Panc1 (cell line): ENCODE measurements at regions not wholly inside any gene's neighbourhood (a gene's known extent, or its start where the extent isn't known, plus 50 kb on each side); places are given as distances from the start of the nearest gene placed in this dataset.

Experiments used
- POLR2AphosphoS5 ChIP-seq: IDR thresholded peaks from 2 replicates; pipeline ENCODE4 v1.6.1; 2012; ENCODE audit warnings: mild to moderate bottlenecking, low read depth, low read length, moderate library complexity
- TCF7L2 ChIP-seq: IDR thresholded peaks from 2 replicates; pipeline ENCODE4 v1.6.1; 2011; ENCODE audit warnings: mild to moderate bottlenecking, low read depth, low read length, inconsistent platforms
- TF ChIP-seq, protein P1 (sequence below): fragments of 450-650 bp; IDR thresholded peaks from 2 replicates; pipeline ENCODE4 v1.5.1; 2017; ENCODE audit warnings: mild to moderate bottlenecking
- TF ChIP-seq, protein P2 (sequence below), 2 experiments: IDR thresholded peaks; 2 replicates each; pipeline ENCODE4 v1.6.1; 2011 to 2012; ENCODE audit warnings: low read depth in 2 of 2, control low read depth in 1 of 2, low read length in 1 of 2, mild to moderate bottlenecking in 1 of 2, moderate library complexity in 1 of 2; ENCODE audit not compliant: insufficient read depth in 1 of 2

DNA sequence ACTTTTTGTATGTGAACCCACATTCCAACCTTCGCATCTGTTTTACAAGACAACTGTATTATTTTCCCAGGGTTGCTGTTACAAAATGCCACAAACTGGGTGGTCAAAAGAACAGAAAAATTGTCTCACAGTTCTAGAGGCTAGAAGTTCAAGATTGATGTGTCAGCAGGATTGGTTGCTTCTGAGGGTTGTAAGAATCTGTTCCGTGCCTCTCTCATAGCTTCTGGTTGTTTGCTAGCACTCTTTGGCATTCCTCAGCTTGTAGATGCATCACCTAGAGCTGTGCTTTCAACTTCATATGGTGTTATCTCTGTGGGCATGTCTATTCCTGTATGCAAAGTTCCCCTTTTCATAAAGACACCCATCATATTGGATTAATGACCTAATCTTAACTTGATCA is 1067.2 kb downstream of the EPHA7 start:
- TF ChIP-seq, protein P1, sequence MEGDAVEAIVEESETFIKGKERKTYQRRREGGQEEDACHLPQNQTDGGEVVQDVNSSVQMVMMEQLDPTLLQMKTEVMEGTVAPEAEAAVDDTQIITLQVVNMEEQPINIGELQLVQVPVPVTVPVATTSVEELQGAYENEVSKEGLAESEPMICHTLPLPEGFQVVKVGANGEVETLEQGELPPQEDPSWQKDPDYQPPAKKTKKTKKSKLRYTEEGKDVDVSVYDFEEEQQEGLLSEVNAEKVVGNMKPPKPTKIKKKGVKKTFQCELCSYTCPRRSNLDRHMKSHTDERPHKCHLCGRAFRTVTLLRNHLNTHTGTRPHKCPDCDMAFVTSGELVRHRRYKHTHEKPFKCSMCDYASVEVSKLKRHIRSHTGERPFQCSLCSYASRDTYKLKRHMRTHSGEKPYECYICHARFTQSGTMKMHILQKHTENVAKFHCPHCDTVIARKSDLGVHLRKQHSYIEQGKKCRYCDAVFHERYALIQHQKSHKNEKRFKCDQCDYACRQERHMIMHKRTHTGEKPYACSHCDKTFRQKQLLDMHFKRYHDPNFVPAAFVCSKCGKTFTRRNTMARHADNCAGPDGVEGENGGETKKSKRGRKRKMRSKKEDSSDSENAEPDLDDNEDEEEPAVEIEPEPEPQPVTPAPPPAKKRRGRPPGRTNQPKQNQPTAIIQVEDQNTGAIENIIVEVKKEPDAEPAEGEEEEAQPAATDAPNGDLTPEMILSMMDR: no peak
- TF ChIP-seq, protein P2, sequence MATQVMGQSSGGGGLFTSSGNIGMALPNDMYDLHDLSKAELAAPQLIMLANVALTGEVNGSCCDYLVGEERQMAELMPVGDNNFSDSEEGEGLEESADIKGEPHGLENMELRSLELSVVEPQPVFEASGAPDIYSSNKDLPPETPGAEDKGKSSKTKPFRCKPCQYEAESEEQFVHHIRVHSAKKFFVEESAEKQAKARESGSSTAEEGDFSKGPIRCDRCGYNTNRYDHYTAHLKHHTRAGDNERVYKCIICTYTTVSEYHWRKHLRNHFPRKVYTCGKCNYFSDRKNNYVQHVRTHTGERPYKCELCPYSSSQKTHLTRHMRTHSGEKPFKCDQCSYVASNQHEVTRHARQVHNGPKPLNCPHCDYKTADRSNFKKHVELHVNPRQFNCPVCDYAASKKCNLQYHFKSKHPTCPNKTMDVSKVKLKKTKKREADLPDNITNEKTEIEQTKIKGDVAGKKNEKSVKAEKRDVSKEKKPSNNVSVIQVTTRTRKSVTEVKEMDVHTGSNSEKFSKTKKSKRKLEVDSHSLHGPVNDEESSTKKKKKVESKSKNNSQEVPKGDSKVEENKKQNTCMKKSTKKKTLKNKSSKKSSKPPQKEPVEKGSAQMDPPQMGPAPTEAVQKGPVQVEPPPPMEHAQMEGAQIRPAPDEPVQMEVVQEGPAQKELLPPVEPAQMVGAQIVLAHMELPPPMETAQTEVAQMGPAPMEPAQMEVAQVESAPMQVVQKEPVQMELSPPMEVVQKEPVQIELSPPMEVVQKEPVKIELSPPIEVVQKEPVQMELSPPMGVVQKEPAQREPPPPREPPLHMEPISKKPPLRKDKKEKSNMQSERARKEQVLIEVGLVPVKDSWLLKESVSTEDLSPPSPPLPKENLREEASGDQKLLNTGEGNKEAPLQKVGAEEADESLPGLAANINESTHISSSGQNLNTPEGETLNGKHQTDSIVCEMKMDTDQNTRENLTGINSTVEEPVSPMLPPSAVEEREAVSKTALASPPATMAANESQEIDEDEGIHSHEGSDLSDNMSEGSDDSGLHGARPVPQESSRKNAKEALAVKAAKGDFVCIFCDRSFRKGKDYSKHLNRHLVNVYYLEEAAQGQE (IDR thresholded peaks at IDR 0.05; ENCODE audit: insufficient read depth in 1 of 2, low read depth in 2 of 2, low read length in 1 of 2): no peak
- TF ChIP-seq POLR2AphosphoS5 (no peak), TCF7L2 (no peak)
